ENCODE measurements at regions not wholly inside any gene's neighbourhood (a gene's known extent, or its start where the extent isn't known, plus 50 kb on each side); places are given as distances from the start of the nearest gene placed in this dataset.

DNA sequence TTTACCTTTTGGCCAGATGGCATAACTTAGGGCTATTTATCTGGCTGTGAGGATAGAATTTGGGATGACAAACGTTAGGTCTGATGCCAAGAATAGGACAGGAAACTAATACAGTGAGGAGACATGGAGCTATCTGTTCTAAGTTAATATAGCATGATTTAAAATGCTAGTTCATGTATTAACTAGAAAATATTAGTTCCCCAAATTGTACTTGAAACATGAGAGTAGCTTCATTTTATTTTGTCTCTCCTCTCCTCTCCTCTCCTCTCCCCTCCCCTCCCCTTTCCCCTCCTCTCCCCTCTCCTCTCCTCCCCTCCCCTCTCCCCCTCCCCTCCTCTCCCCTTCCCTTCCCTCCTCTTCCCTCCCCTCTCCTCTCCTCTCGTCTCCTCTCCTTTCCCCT lies 101.1 kb upstream of the MYO16 start:
- DNase-seq (ENCODE audit: low spot score) = no peak

DNA sequence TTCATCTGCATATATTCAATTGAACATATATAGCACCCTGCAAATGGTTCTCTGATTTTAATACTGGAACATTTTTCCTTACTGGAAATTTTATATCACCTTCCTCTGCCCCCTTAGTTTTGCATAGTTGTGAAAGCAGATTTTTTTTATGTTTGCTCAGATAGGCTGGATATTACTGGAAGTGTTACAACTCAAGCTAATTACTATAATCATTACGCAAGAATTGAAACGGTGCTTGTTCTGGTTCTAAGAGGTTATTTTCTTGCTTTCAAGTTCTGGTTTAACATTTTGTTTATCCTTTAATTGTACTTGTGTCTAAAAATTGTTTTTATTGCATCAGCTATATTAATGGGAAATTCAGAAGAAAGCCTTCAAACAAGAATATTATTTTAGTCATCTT lies 95.6 kb upstream of the MYO16 start:
- no peak for DNase-seq (ENCODE audit: low spot score)

DNA sequence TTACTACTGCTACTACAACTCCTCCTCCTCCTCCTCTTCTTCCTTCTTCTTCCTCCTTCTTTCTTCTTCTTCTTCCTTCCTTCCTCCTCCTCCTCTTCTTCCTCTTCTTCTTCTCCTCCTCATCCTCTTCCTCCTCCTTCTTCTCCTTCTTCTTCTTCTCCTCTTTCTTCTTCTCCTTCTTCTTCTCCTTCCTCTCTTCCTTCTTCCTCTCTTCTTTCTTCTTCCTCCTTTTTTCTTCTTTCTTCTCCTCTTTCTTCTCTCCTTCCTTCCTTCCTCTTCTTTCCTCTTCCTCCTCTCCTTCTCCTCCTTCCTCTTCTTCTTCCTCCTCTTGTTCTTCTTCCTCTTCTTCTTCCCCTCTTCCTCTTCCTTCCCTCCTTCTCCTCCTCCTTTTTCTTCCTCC lies 94.7 kb upstream of the MYO16 start:
- no peak for DNase-seq (ENCODE audit: low spot score)

DNA sequence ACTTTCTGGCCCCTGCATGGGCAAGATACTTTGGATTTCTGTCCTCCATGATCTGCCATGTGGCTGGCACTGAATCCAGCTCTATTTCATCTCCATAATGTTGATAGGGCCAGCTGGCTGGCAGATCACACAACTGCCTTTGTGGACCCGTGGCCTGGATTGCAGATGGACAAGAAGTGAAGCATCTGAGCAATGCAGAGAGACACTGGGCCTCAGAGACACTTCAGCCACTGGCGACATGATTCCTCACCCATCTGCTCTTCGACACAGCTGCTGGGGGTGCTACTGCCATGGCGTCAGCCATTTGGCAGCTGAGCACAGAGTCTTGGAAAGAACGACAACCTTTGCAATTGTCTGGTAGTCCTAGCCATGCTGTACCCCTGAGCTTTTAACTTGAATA lies 79.5 kb upstream of the MYO16 start:
- no peak for DNase-seq (ENCODE audit: low spot score)

DNA sequence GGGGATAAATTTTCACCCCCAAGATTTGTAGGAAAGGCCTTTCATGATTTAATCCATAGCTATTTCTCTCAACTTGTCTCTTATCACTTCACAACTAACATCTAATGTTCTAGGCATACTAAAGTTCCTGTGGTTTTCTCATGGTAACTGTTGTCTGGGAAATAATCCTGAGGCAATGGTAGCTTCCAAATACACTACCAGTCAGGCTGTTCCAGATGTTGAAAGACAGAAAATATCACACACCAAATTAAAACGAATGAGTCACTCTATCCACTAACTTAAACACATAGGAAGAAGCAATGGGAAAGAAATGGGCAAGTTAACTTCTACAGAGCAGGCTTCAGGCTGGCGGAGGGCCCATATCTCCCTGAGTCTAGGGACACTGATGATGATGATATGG lies 77.7 kb upstream of the MYO16 start:
- no peak for DNase-seq (ENCODE audit: low spot score)

DNA sequence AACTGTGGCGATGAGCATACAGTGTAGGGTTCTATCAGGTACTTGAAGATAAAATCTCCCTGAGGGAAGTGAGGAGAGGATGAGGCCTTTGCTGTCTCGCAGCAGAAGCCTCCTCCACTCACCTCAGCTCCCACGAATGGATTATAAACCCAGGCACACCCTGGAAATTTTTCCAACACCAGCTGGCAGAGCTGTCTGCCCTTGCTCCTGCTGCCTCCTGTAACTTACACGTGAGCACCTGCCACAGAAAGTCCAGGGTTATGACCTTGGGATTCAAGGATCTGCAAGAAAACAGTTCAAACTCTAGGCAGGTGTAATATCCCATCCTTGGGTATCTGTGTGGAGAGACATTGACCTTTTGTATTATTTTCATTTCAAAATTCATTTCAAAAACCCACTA lies 70.9 kb upstream of the MYO16 start:
- no peak for DNase-seq (ENCODE audit: low spot score)

DNA sequence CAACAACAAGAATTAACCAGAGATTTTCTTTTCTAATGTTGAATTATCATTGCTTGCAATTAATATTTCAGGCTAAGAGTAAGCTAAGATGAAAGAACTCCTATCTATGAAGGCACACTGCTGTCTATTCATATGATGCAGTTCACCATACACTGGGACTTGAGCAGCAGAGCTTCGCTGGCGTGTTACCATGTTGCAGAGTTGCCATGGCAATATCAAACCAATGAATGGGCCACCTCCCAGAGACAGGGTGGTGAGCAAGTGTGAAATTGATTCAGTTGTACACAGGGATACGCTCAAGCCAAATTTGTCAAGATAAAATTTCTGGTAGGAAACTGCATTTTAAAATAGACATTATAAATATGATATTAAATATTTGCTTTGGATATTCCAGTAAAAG lies 69.3 kb upstream of the MYO16 start:
- no peak for DNase-seq (ENCODE audit: low spot score)

DNA sequence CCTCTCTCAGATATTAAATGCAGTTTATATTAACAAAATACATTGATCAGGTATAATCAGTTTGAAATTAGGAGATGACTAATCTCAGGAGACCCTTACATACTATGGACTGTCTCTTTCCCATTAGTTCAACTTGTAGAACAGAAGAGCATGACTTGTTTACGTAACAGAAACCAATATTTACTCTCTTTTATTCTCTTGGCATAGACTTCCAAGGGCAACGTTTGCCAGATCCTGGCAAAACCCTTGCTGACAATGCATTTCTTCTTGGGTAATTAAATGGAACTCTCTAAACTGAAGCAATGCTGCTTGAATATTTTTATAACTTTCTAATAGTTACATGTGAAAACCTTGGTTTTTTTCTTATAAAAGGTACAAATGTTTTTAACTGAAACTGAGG lies 68.3 kb upstream of the MYO16 start:
- DNase-seq (ENCODE audit: low spot score) = no peak

DNA sequence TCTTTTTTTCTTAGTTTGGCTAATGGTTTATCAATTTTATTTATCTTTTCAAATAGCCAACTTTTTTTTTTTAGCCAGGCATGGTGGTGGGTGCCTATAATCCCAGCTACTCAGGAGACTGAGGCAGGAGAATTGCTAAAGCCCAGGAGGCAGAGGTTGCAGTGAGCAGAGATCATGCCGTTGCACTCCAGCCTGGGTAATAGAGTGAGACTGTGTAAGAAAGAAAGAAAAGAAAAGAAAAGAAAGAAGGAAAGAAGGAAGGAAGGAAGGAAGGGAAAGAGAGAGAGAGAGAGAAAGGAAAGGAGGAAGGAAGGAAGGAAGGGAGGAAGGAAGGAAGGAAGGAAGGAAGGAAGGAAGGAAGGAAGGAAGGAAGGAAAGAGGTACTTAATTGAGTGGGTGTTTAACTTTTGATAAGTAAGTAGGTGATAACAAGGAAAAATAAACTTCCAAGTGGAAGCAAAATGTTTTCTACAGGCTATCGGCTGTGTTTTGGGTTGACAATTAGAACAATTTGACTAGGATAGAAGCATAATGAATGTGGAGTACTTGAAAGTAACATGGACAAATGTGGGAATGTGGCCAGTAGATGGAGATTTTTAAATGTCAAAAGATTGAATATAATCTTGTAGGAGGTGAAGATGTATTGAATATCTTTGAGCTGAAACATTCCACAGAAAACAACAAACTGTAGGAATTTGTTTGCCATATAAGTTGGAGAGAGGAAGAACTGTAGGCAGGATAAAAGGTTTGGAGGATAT lies 62.8 kb upstream of the MYO16 start:
- DNase-seq (ENCODE audit: low spot score) = no peak

DNA sequence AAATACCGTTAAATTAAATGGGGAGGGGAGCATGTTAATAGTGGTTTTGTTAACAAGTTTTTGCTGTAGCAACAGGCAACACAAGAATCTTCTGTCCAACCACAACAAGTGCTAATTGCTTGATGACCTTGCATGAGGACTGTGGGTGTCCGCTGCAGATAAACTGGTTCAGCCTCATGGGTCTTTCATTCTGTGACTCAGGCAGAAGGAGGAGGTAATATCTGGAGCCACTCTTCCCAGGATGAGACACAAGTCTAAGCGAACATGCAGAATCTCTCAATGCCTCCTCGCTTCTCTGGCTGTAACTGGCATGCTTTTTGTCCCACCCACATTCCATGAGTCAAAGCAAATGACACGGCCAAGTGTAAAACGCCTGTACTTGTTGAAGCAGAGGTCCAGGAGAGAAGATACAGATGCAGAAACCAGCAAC lies 56.6 kb upstream of the MYO16 start:
- DNase-seq (ENCODE audit: low spot score) = no peak

DNA sequence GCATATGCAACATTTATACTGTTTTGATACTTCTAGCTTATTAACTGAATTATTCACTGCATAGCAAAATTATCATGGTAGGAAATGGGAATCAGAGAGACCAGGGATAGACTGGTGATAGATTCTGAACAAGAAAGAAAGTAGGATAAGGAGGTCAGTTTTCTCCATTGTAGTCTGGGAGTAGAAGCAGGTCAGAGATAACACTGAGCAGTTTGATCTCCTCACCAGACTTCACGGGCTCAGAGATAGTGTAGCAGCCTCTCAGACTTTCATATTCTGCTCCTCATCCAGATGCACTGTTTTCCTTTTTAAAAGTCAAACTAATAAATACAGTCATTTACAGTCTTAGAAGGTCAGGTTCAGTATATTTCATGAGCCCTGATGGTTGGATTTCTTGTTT lies 56.0 kb upstream of the MYO16 start:
- no peak for DNase-seq (ENCODE audit: low spot score)

DNA sequence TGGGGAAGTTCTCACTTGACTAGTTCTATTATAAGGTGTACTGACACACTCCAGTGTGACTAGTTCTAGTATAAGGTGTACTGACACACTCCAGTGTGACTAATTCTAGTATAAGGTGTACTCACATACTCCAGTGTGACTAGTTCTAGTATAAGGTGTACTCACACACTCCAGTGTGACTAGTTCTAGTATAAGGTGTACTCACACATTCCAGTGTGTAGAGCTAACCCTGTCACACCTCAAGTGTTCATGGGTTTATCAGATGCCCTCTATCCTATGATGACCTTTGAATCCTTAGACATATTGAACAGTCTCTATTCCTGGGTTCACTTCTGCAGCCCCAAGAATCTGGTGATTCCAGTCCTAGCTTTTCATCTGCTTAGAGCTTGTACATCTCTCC lies 54.6 kb upstream of the MYO16 start:
- DNase-seq (ENCODE audit: low spot score) = no peak

DNA sequence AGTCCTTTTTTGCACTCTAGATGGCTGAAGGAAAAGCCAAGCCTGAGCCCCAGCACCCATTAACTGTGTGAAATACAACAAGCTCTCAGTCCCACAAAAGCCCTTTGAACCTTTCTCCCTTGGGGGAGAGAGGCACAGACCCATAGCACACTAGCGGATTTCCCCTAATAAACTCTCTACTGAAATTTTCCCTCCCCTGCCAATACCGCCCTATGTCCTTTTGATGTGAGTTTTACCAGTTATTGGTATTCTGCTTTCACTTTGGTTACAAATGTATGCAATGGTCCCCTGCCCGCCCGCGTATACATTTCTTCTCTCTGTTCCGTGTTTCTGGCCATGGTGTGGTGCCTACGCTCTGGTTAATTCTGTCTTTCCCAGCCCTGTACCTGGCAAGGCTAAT lies 54.0 kb upstream of the MYO16 start:
- DNase-seq (ENCODE audit: low spot score) = no peak

Data from CD4-positive, alpha-beta T cell treated with Interleukin-15 for 4 hours (primary cell).